Liver (tissue), 8 donors: ENCODE measurements at regions not wholly inside any gene's neighbourhood (a gene's known extent, or its start where the extent isn't known, plus 50 kb on each side); places are given as distances from the start of the nearest gene placed in this dataset.

Source experiments
- DNase-seq: peaks from one replicate; pipeline ENCODE4 v3.0.0-alpha.2; 2017; ENCODE audit warnings: low spot score
- H3K27ac ChIP-seq, 2 donors: one replicate each; pipeline ENCODE4 v1.7.0; 2013; ENCODE audit warnings: inconsistent platforms in 2 of 2, low read length in 2 of 2, control low read depth in 1 of 2, low read depth in 1 of 2, mild to moderate bottlenecking in 1 of 2
- H3K27me3 ChIP-seq, 4 donors: one replicate each; pipeline versions ENCODE4 v1.6.1 to v1.7.0; 2013; ENCODE audit warnings: low read length in 3 of 4, inconsistent platforms in 1 of 4, mild to moderate bottlenecking in 1 of 4, moderate library complexity in 1 of 4; ENCODE audit not compliant: control insufficient read depth in 4 of 4, insufficient read depth in 4 of 4
- H3K36me3 ChIP-seq, 4 donors: one replicate each; pipeline versions ENCODE4 v1.6.1 to v1.7.0; 2013; ENCODE audit warnings: low read length in 3 of 4, mild to moderate bottlenecking in 3 of 4, low read depth in 1 of 4, moderate library complexity in 1 of 4; ENCODE audit not compliant: control insufficient read depth in 4 of 4, insufficient read depth in 3 of 4
- H3K4me1 ChIP-seq, 4 donors: one replicate each; pipeline versions ENCODE4 v1.6.1 to v1.7.0; 2013; ENCODE audit warnings: low read length in 3 of 4, mild to moderate bottlenecking in 3 of 4, moderate library complexity in 1 of 4; ENCODE audit not compliant: control insufficient read depth in 4 of 4, insufficient read depth in 4 of 4
- H3K4me3 ChIP-seq, 3 donors: one replicate each; pipeline versions ENCODE4 v1.6.1 to v1.7.0; 2013; ENCODE audit warnings: low read length in 3 of 3, control low read depth in 1 of 3, low read depth in 1 of 3, mild to moderate bottlenecking in 1 of 3
- H3K9ac ChIP-seq, 2 donors: one replicate each; pipeline ENCODE4 v1.7.0; 2013; ENCODE audit warnings: low read length in 2 of 2, mild to moderate bottlenecking in 2 of 2, moderate library complexity in 2 of 2, control low read depth in 1 of 2, low read depth in 1 of 2
- H3K9me3 ChIP-seq, 4 donors: one replicate each; pipeline versions ENCODE4 v1.6.1 to v1.7.0; 2013; ENCODE audit warnings: low read length in 3 of 4; ENCODE audit not compliant: control insufficient read depth in 4 of 4
- EGR1 ChIP-seq, 2 donors: IDR thresholded peaks; 2 replicates each; pipeline ENCODE4 v1.6.1; 2016 to 2018; ENCODE audit warnings: antibody characterized with exemption in 2 of 2, low read depth in 2 of 2
- FOXA1 ChIP-seq: IDR thresholded peaks from 2 replicates; pipeline ENCODE4 v1.6.1; 2016; ENCODE audit warnings: antibody characterized with exemption
- FOXA2 ChIP-seq: IDR thresholded peaks from 2 replicates; pipeline ENCODE4 v1.6.1; 2016; ENCODE audit warnings: antibody characterized with exemption
- GABPA ChIP-seq, 2 donors: IDR thresholded peaks in 1 of 2; conservative IDR thresholded peaks in 1 of 2; 2 replicates each; pipeline ENCODE4 v1.6.1; 2016; ENCODE audit warnings: antibody characterized with exemption in 2 of 2, mild to moderate bottlenecking in 1 of 2, moderate library complexity in 1 of 2
- HNF4A ChIP-seq, 2 donors: conservative IDR thresholded peaks; 2 replicates each; pipeline ENCODE4 v1.6.1; 2016; ENCODE audit warnings: antibody characterized with exemption in 2 of 2, mild to moderate bottlenecking in 2 of 2
- HNF4G ChIP-seq: IDR thresholded peaks from 2 replicates; pipeline ENCODE4 v1.6.1; 2016; ENCODE audit warnings: antibody characterized with exemption
- JUND ChIP-seq, 2 donors: IDR thresholded peaks; 2 replicates each; pipeline ENCODE4 v1.6.1; 2016; ENCODE audit warnings: antibody characterized with exemption in 2 of 2
- NR2F2 ChIP-seq: IDR thresholded peaks from 2 replicates; pipeline ENCODE4 v1.6.1; 2016; ENCODE audit warnings: antibody characterized with exemption
- RAD21 ChIP-seq, 2 donors: IDR thresholded peaks; 2 replicates each; pipeline ENCODE4 v1.6.1; 2016; ENCODE audit warnings: antibody characterized with exemption in 2 of 2, mild to moderate bottlenecking in 2 of 2
- RXRA ChIP-seq, 2 donors: IDR thresholded peaks; 2 replicates each; pipeline ENCODE4 v1.6.1; 2017 to 2018; ENCODE audit warnings: antibody characterized with exemption in 2 of 2, mild to moderate bottlenecking in 1 of 2
- SP1 ChIP-seq: IDR thresholded peaks from 2 replicates; pipeline ENCODE4 v1.6.1; 2018; ENCODE audit warnings: antibody characterized with exemption, mild to moderate bottlenecking
- TAF1 ChIP-seq: conservative IDR thresholded peaks from 2 replicates; pipeline ENCODE4 v1.6.1; 2016; ENCODE audit warnings: antibody characterized with exemption, mild to moderate bottlenecking
- YY1 ChIP-seq: IDR thresholded peaks from 2 replicates; pipeline ENCODE4 v1.6.1; 2016; ENCODE audit warnings: antibody characterized with exemption, mild to moderate bottlenecking
- ZBTB33 ChIP-seq: IDR thresholded peaks from 2 replicates; pipeline ENCODE4 v1.6.1; 2016; ENCODE audit warnings: antibody characterized with exemption
- WGBS: extraction: QIAGEN DNeasy Blood & Tissue Kit; methylation state at CpG from one replicate; pipeline ENCODE4 v1.1.7; 2013; 5-methylcytosine and 5-hydroxymethylcytosine counted together
- TF ChIP-seq, protein P1 (sequence below): IDR thresholded peaks from 2 replicates; pipeline ENCODE4 v1.6.1; 2016; ENCODE audit warnings: antibody characterized with exemption, mild to moderate bottlenecking
- TF ChIP-seq, protein P2 (sequence below): IDR thresholded peaks from 2 replicates; pipeline ENCODE4 v1.6.1; 2016; ENCODE audit warnings: antibody characterized with exemption
- TF ChIP-seq, protein P3 (sequence below): IDR thresholded peaks from 2 replicates; pipeline ENCODE4 v1.6.1; 2016; ENCODE audit warnings: antibody characterized with exemption
- TF ChIP-seq, protein P4 (sequence below): fragments of 150-350 bp; IDR thresholded peaks from 2 replicates; pipeline ENCODE4 v1.5.1; 2017; ENCODE audit warnings: improper control_type of control experiment, low read depth, low read length; ENCODE audit not compliant: missing input control
- donor health status: healthy.
- donor health status: healthy.
- donor health status: healthy.
- donor health status: healthy.
- donor health status: healthy.

- Histone ChIP-seq H3K27me3 (no peaks in the 10 kb centered on the region), H3K36me3 (no peaks in the 10 kb centered on the region), H3K4me3 (no peak overlapping the region), H3K9me3 (no peaks in the 10 kb centered on the region), H3K9ac (no peak overlapping the region), H3K4me1 (peaks cover 0 to 9% (median 0%) of the 10 kb centered on the region in 4 donors), H3K27ac (no peak overlapping the region)
- TF ChIP-seq EGR1 (IDR thresholded peaks at IDR 0.05; ENCODE audit: low read depth in 2 of 2) (no peak), TAF1 (no peak), HNF4G (no peak), SP1 (no peak), FOXA2 (no peak), JUND (IDR thresholded peaks at IDR 0.05) (no peak), YY1 (no peak), RXRA (IDR thresholded peaks at IDR 0.05) (no peak), NR2F2 (no peak), GABPA (IDR thresholded peaks at IDR 0.05 in 1 of 2, conservative IDR thresholded peaks at IDR 0.05 in 1 of 2) (no peak), RAD21 (IDR thresholded peaks at IDR 0.05) (no peak), FOXA1 (no peak), HNF4A (conservative IDR thresholded peaks at IDR 0.05) (no peak)
- TF ChIP-seq, protein P1, sequence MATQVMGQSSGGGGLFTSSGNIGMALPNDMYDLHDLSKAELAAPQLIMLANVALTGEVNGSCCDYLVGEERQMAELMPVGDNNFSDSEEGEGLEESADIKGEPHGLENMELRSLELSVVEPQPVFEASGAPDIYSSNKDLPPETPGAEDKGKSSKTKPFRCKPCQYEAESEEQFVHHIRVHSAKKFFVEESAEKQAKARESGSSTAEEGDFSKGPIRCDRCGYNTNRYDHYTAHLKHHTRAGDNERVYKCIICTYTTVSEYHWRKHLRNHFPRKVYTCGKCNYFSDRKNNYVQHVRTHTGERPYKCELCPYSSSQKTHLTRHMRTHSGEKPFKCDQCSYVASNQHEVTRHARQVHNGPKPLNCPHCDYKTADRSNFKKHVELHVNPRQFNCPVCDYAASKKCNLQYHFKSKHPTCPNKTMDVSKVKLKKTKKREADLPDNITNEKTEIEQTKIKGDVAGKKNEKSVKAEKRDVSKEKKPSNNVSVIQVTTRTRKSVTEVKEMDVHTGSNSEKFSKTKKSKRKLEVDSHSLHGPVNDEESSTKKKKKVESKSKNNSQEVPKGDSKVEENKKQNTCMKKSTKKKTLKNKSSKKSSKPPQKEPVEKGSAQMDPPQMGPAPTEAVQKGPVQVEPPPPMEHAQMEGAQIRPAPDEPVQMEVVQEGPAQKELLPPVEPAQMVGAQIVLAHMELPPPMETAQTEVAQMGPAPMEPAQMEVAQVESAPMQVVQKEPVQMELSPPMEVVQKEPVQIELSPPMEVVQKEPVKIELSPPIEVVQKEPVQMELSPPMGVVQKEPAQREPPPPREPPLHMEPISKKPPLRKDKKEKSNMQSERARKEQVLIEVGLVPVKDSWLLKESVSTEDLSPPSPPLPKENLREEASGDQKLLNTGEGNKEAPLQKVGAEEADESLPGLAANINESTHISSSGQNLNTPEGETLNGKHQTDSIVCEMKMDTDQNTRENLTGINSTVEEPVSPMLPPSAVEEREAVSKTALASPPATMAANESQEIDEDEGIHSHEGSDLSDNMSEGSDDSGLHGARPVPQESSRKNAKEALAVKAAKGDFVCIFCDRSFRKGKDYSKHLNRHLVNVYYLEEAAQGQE, result no peak
- TF ChIP-seq, protein P2, sequence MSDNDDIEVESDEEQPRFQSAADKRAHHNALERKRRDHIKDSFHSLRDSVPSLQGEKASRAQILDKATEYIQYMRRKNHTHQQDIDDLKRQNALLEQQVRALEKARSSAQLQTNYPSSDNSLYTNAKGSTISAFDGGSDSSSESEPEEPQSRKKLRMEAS, result no peak
- TF ChIP-seq, protein P3, sequence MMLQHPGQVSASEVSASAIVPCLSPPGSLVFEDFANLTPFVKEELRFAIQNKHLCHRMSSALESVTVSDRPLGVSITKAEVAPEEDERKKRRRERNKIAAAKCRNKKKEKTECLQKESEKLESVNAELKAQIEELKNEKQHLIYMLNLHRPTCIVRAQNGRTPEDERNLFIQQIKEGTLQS, result no peak
- TF ChIP-seq, protein P4, sequence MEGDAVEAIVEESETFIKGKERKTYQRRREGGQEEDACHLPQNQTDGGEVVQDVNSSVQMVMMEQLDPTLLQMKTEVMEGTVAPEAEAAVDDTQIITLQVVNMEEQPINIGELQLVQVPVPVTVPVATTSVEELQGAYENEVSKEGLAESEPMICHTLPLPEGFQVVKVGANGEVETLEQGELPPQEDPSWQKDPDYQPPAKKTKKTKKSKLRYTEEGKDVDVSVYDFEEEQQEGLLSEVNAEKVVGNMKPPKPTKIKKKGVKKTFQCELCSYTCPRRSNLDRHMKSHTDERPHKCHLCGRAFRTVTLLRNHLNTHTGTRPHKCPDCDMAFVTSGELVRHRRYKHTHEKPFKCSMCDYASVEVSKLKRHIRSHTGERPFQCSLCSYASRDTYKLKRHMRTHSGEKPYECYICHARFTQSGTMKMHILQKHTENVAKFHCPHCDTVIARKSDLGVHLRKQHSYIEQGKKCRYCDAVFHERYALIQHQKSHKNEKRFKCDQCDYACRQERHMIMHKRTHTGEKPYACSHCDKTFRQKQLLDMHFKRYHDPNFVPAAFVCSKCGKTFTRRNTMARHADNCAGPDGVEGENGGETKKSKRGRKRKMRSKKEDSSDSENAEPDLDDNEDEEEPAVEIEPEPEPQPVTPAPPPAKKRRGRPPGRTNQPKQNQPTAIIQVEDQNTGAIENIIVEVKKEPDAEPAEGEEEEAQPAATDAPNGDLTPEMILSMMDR, result no peak
- WGBS, result 89% methylated on average over 1 of the region's 1 CpG
- DNase-seq, result no peak
These were observed 162.7 kb upstream of the AGTR1 start for GRCh38 chr3:148535001-148535400.

DNA sequence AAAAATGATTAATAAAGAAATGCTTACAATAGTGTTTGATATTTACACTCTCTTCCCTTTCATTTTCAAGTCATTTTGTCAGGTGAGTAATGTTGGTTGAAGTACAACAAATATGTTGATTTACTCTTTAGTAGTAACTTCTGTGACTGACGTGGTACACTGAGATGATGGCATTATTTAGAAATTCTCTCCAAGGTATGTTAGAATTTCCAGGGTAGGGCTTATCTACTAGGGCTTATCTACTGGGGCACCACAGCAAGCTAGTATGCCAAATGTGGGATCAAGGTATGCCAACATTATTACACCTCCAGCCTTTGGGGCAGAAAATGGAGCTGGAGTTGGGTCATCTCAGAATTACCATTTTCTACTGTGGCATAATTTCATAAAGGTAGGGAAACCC lies 157.4 kb upstream of the AGTR1 start:
- Histone ChIP-seq H3K27ac (no peak overlapping the region), H3K9me3 (no peaks in the 10 kb centered on the region), H3K36me3 (no peaks in the 10 kb centered on the region), H3K27me3 (no peaks in the 10 kb centered on the region), H3K4me1 (peaks cover 0 to 3% (median 0%) of the 10 kb centered on the region in 4 donors), H3K4me3 (no peak overlapping the region), H3K9ac (no peak overlapping the region)
- WGBS, result 78% methylated on average over 1 of the region's 1 CpG
- no peak for DNase-seq
- TF ChIP-seq FOXA1, result no peak
- TF ChIP-seq EGR1 (IDR thresholded peaks at IDR 0.05; ENCODE audit: low read depth in 2 of 2), result no peak
- TF ChIP-seq HNF4G, result no peak
- TF ChIP-seq ZBTB33, result no peak
- TF ChIP-seq JUND (IDR thresholded peaks at IDR 0.05), result no peak
- TF ChIP-seq, protein P1, result no peak
- TF ChIP-seq FOXA2, result no peak
- TF ChIP-seq, protein P2, result no peak
- TF ChIP-seq GABPA (IDR thresholded peaks at IDR 0.05 in 1 of 2, conservative IDR thresholded peaks at IDR 0.05 in 1 of 2), result no peak
- TF ChIP-seq HNF4A (conservative IDR thresholded peaks at IDR 0.05), result no peak
- TF ChIP-seq YY1, result no peak
- TF ChIP-seq, protein P3, result no peak
